ENCODE measurements at regions not wholly inside any gene's neighbourhood (a gene's known extent, or its start where the extent isn't known, plus 50 kb on each side); places are given as distances from the start of the nearest gene placed in this dataset.
A peak's percentile ranks its signal among the peaks of the same experiment; 100 is the strongest.

GRCh38 chr7:131100357-131101054, 227.2 kb upstream of the MKLN1 start:
- H3K36me3 ChIP-seq (replicated peaks in 1 of 2; ENCODE audit: control insufficient read depth in 1 of 2, insufficient read depth in 2 of 2, low read length in 2 of 2), result peaks cover 4 to 5% of the 10 kb centered on the region in 2 donors
- peaks cover 0 to 6% of the 10 kb centered on the region in 2 donors for H3K27me3 ChIP-seq (ENCODE audit: control insufficient read depth in 2 of 2, insufficient read depth in 2 of 2, low read length in 2 of 2)
- no peak overlapping the region for H2AFZ ChIP-seq (ENCODE audit: insufficient read depth, low read depth, low read length, poor library complexity, severe bottlenecking)
- H3K27me3 Mint-ChIP-seq (ENCODE audit: low read depth in 3 of 3), result peaks cover 0 to 13% (median 6%) of the 10 kb centered on the region in 3 donors
- no peak overlapping the region for H3K4me3 Mint-ChIP-seq
- H3K79me2 ChIP-seq (ENCODE audit: insufficient read depth, low read length), result peaks cover 16% of the 10 kb centered on the region
- H3K27ac Mint-ChIP-seq, result no peak overlapping the region
- H3K36me3 Mint-ChIP-seq, result peaks cover 44 to 50% of the 10 kb centered on the region in 2 donors
- H3K4me1 ChIP-seq (ENCODE audit: control insufficient read depth in 1 of 2, insufficient read depth in 2 of 2, low read length in 2 of 2), result peaks cover 10 to 11% of the 10 kb centered on the region in 2 donors
- H3K4me3 ChIP-seq (replicated peaks in 1 of 3; ENCODE audit: low read depth in 2 of 3, low read length in 3 of 3), result no peak overlapping the region
- WGBS (ENCODE audit: insufficient coverage), result 100% methylated on average over 3 of the region's 10 CpGs
- intact Hi-C loops (cut with micrococcal nuclease), result loop anchor here in 1 of 2 donors (10.0 kb wide), 1 partner anchor 324 kb away; no protein-coding TSS in a partner anchor
- no peaks in the 10 kb centered on the region for H3K9me3 ChIP-seq (replicated peaks in 1 of 2; ENCODE audit: control insufficient read depth in 1 of 2, insufficient read depth in 1 of 2, low read length in 2 of 2)
- peaks cover 100% of the 10 kb centered on the region for H4K20me1 ChIP-seq (ENCODE audit: insufficient read depth, low read length)
- no peak overlapping the region for H3K27ac ChIP-seq (ENCODE audit: low read depth in 1 of 2, low read length in 2 of 2)
- peaks cover 28% of the 10 kb centered on the region for H3K4me1 Mint-ChIP-seq
- no peaks in the 10 kb centered on the region for H3K9me3 Mint-ChIP-seq
- H3K4me2 ChIP-seq (replicated peaks; ENCODE audit: extremely low read depth, low read length, poor library complexity, severe bottlenecking), result no peak overlapping the region
- TF ChIP-seq CTCF (IDR thresholded peaks at IDR 0.05), result no peak
- DNase-seq, result no peak
- no peak overlapping the region for H3K9ac ChIP-seq (ENCODE audit: insufficient read depth, low read length, poor library complexity, severe bottlenecking)

- Histone ChIP-seq H3K27me3 (ENCODE audit: control insufficient read depth in 2 of 2, insufficient read depth in 2 of 2, low read length in 2 of 2) (peaks cover 0 to 9% of the 10 kb centered on the region in 2 donors), H3K4me1 (ENCODE audit: control insufficient read depth in 1 of 2, insufficient read depth in 2 of 2, low read length in 2 of 2) (peaks cover 19 to 22% of the 10 kb centered on the region in 2 donors), H3K36me3 (replicated peaks in 1 of 2; ENCODE audit: control insufficient read depth in 1 of 2, insufficient read depth in 2 of 2, low read length in 2 of 2) (peaks cover 4 to 5% of the 10 kb centered on the region in 2 donors), H3K9ac (ENCODE audit: insufficient read depth, low read length, poor library complexity, severe bottlenecking) (no peak overlapping the region), H3K9me3 (replicated peaks in 1 of 2; ENCODE audit: control insufficient read depth in 1 of 2, insufficient read depth in 1 of 2, low read length in 2 of 2) (no peaks in the 10 kb centered on the region), H4K20me1 (ENCODE audit: insufficient read depth, low read length) (peaks cover 81% of the 10 kb centered on the region), H3K4me2 (replicated peaks; ENCODE audit: extremely low read depth, low read length, poor library complexity, severe bottlenecking) (no peak overlapping the region), H3K27ac (ENCODE audit: low read depth in 1 of 2, low read length in 2 of 2) (no peak overlapping the region), H3K79me2 (ENCODE audit: insufficient read depth, low read length) (peaks cover 22% of the 10 kb centered on the region), H3K4me3 (replicated peaks in 1 of 3; ENCODE audit: low read depth in 2 of 3, low read length in 3 of 3) (no peak overlapping the region), H2AFZ (ENCODE audit: insufficient read depth, low read depth, low read length, poor library complexity, severe bottlenecking) (no peak overlapping the region)
- intact Hi-C loops (cut with micrococcal nuclease), result loop anchor here in 1 of 2 donors (10.0 kb wide), 1 partner anchor 321 kb away; no protein-coding TSS in a partner anchor
- peaks cover 34% of the 10 kb centered on the region for H3K4me1 Mint-ChIP-seq
- H3K9me3 Mint-ChIP-seq, result peaks cover 0 to 4% (median 0%) of the 10 kb centered on the region in 7 donors
- peak overlapping the region; percentile 61 to 89 for H3K4me3 Mint-ChIP-seq
- WGBS (ENCODE audit: insufficient coverage), result 100% methylated on average over 1 of the region's 4 CpGs
- H3K36me3 Mint-ChIP-seq, result peaks cover 39 to 45% of the 10 kb centered on the region in 2 donors
- DNase-seq, result no peak
- peak overlapping the region in 1 of 7 donors; percentile 42 for H3K27ac Mint-ChIP-seq
- TF ChIP-seq CTCF (IDR thresholded peaks at IDR 0.05), result no peak
- peaks cover 2 to 14% (median 6%) of the 10 kb centered on the region in 3 donors for H3K27me3 Mint-ChIP-seq (ENCODE audit: low read depth in 3 of 3)
Observed at GRCh38 chr7:131103997-131104396, 223.7 kb upstream of the MKLN1 start.

Data from CD14-positive monocyte (primary cell).